ENCODE measurements at regions not wholly inside any gene's neighbourhood (a gene's known extent, or its start where the extent isn't known, plus 50 kb on each side); places are given as distances from the start of the nearest gene placed in this dataset.

- ATAC-seq (no peak), DNase-seq (no peak)
- intact Hi-C loops (cut with DNase I, micrococcal nuclease), result no loop called here
- H3K36me3 ChIP-seq (ENCODE audit: low read depth), result no peaks in the 10 kb centered on the region
- no peaks in the 10 kb centered on the region for H3K4me1 ChIP-seq (ENCODE audit: low read depth)
- no peak overlapping the region for H3K4me3 ChIP-seq
- peaks cover 2% of the 10 kb centered on the region for H3K9me3 ChIP-seq
- TF ChIP-seq, protein P1, sequence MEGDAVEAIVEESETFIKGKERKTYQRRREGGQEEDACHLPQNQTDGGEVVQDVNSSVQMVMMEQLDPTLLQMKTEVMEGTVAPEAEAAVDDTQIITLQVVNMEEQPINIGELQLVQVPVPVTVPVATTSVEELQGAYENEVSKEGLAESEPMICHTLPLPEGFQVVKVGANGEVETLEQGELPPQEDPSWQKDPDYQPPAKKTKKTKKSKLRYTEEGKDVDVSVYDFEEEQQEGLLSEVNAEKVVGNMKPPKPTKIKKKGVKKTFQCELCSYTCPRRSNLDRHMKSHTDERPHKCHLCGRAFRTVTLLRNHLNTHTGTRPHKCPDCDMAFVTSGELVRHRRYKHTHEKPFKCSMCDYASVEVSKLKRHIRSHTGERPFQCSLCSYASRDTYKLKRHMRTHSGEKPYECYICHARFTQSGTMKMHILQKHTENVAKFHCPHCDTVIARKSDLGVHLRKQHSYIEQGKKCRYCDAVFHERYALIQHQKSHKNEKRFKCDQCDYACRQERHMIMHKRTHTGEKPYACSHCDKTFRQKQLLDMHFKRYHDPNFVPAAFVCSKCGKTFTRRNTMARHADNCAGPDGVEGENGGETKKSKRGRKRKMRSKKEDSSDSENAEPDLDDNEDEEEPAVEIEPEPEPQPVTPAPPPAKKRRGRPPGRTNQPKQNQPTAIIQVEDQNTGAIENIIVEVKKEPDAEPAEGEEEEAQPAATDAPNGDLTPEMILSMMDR (IDR thresholded peaks at IDR 0.05), result no peak
Measured at GRCh38 chr1:213828867-213829266, 158.9 kb upstream of the PROX1 start.

GRCh38 chr1:213829780-213830179, 158.0 kb upstream of the PROX1 start:
- intact Hi-C loops (cut with DNase I, micrococcal nuclease), result no loop called here
- Histone ChIP-seq H3K4me1 (ENCODE audit: low read depth) (no peaks in the 10 kb centered on the region), H3K9me3 (peaks cover 2% of the 10 kb centered on the region), H3K4me3 (no peak overlapping the region), H3K36me3 (ENCODE audit: low read depth) (no peaks in the 10 kb centered on the region)
- DNase-seq, result no peak
- TF ChIP-seq, protein P1 (IDR thresholded peaks at IDR 0.05), result no peak
- ATAC-seq, result no peak

DNA sequence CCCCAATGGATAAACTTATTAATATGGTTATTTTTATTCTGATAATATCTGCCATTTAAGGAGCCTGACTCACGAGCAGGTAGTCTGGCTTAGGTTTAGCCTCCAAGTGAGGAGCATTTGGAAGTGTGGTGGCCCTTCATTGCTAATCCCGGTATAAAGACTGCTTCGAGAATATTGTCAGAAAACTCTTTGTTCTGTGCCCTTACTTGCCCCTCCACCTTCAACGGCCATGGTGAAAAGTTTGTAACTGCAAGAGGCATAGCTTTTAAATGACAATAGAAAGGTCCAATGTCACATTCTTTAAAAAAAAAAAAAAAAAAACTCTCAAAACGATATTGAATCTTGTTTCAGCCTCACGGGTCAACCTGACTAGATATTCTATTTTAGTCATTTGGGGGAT, 157.4 kb upstream of the PROX1 start:
- no peak for ATAC-seq
- H3K36me3 ChIP-seq (ENCODE audit: low read depth), result no peaks in the 10 kb centered on the region
- intact Hi-C loops (cut with DNase I, micrococcal nuclease), result no loop called here
- no peak overlapping the region for H3K4me3 ChIP-seq
- no peak for DNase-seq
- TF ChIP-seq, protein P1 (IDR thresholded peaks at IDR 0.05), result no peak
- no peaks in the 10 kb centered on the region for H3K4me1 ChIP-seq (ENCODE audit: low read depth)
- H3K9me3 ChIP-seq, result peaks cover 2% of the 10 kb centered on the region

GRCh38 chr1:213840575-213840974, 147.2 kb upstream of the PROX1 start:
- H3K4me1 ChIP-seq (ENCODE audit: low read depth), result no peaks in the 10 kb centered on the region
- intact Hi-C loops (cut with DNase I, micrococcal nuclease), result no loop called here
- DNase-seq, result no peak
- H3K9me3 ChIP-seq, result no peaks in the 10 kb centered on the region
- ATAC-seq, result no peak
- TF ChIP-seq, protein P1 (IDR thresholded peaks at IDR 0.05), result no peak
- no peak overlapping the region for H3K4me3 ChIP-seq
- H3K36me3 ChIP-seq (ENCODE audit: low read depth), result no peaks in the 10 kb centered on the region

GRCh38 chr1:213844632-213845031, 143.1 kb upstream of the PROX1 start:
- no peak for DNase-seq
- intact Hi-C loops (cut with DNase I, micrococcal nuclease), result no loop called here
- TF ChIP-seq, protein P1 (IDR thresholded peaks at IDR 0.05), result no peak

GRCh38 chr1:213852107-213852506, 135.7 kb upstream of the PROX1 start:
- H3K4me1 ChIP-seq (ENCODE audit: low read depth), result no peaks in the 10 kb centered on the region
- ATAC-seq, result no peak
- no peak for DNase-seq
- intact Hi-C loops (cut with DNase I, micrococcal nuclease), result no loop called here
- no peak overlapping the region for H3K4me3 ChIP-seq
- H3K9me3 ChIP-seq, result no peaks in the 10 kb centered on the region
- TF ChIP-seq, protein P1 (IDR thresholded peaks at IDR 0.05), result no peak
- H3K36me3 ChIP-seq (ENCODE audit: low read depth), result no peaks in the 10 kb centered on the region

More at GRCh38 chr1:213844632-213845031, 143.1 kb upstream of the PROX1 start:
- no peaks in the 10 kb centered on the region for H3K9me3 ChIP-seq
- no peaks in the 10 kb centered on the region for H3K36me3 ChIP-seq (ENCODE audit: low read depth)
- no peak overlapping the region for H3K4me3 ChIP-seq
- ATAC-seq, result no peak
- no peaks in the 10 kb centered on the region for H3K4me1 ChIP-seq (ENCODE audit: low read depth)

All from mucosa of descending colon (tissue), 3 donors.